Activated CD4-positive, alpha-beta T cell treated with anti-CD3 and anti-CD28 coated beads, Interleukin-2, amount 50 U/mL, for 1 hour (primary cell): ENCODE measurements at regions not wholly inside any gene's neighbourhood (a gene's known extent, or its start where the extent isn't known, plus 50 kb on each side); places are given as distances from the start of the nearest gene placed in this dataset.
"Not testable (repeated sequence)": the region's sequence is repeated elsewhere in the genome, so short reads cannot be mapped to it uniquely, and the experiment has no call there.

ENCODE experiments used
- DNase-seq: peaks from one replicate; pipeline ENCODE4 v3.0.0-alpha.2; 2020

GRCh38 chr17:20683651-20684229, 104.2 kb downstream of the CDRT15L2 start:
- DNase-seq: not testable (repeated sequence)

DNA sequence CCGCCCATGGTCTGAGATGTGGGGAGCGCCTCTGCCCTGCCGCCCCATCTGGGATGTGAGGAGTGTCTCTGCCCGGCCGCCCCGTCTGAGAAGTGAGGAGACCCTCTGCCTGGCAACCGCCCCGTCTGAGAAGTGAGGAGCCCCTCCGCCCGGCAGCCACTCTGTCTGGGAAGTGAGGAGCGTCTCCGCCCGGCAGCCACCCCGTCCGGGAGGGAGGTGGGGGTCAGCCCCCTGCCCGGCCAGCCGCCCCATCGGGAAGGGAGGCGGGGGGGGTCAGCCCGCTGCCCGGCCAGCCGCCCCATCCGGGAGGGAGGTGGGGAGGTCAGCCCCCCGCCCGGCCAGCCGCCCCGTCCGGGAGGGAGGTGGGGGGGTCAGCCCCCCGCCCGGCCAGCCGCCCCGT, 105.5 kb downstream of the CDRT15L2 start:
- not testable (repeated sequence) for DNase-seq

DNA sequence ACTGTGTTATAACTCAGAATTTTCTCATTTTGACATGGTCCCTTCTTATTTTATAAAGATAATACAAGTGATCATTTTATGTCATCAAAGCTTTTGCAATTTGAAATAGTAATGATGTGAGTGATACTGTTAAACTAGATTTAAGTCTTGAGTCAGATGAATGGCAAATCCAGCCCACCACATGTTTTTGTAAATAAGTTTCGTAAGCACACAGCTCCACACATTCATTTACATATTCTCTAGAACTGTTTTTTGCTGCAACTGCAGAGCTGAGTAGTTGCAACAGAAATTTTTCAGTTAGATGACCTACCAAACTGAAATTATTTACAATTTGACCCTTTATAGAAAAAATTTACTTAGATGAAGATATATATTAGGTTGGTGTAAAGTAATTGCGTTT, 108.1 kb downstream of the CDRT15L2 start:
- not testable (repeated sequence) for DNase-seq

GRCh38 chr17:20689170-20689749, 109.7 kb downstream of the CDRT15L2 start:
- not testable (repeated sequence) for DNase-seq

GRCh38 chr17:20692706-20693105, 113.2 kb downstream of the CDRT15L2 start:
- DNase-seq: not testable (repeated sequence)

- DNase-seq: not testable (repeated sequence)
Measured at GRCh38 chr17:20695871-20696270, 116.3 kb downstream of the CDRT15L2 start.

- DNase-seq: not testable (repeated sequence)
Measured at GRCh38 chr17:20698463-20699206, 119.1 kb downstream of the CDRT15L2 start.

DNA sequence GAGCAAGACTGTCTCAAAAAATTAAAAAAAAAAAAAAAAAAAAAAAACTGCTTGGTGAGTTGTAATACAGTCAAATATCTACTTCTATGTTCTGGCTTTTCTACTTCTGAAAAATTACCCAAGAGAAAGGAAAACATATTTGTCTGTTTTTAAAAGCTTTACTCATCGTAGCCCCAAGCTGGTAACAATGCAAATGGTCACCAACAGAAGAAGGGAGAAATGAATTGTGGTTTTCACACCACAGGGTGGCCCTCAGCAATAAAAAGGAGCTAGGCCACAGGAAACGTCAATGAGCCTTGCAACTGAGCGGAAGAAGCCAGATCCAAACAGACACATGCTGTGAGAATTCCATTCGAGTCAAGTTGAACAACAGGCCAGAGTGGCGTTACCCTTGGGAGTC, 121.0 kb downstream of the CDRT15L2 start:
- not testable (repeated sequence) for DNase-seq

DNA sequence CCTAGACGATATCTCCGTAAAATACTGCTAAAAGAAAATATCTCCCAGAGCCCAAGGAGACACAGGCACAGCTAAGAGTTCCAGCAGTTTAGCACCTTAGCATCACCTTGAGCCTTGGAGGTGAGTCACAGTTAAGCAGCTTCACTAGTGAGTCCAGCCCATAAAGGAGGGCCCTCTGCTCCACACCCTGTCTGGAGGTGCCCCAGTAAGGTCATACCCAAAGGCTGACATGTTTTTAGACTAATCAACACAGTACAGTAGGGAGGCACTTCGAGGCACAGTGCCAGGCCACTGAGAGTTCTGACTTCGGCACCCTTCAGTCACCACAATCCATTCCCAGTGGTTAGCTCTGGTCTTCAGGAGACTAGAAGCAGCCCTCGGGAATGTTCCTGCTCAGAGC, 121.8 kb downstream of the CDRT15L2 start:
- DNase-seq: not testable (repeated sequence)

DNA sequence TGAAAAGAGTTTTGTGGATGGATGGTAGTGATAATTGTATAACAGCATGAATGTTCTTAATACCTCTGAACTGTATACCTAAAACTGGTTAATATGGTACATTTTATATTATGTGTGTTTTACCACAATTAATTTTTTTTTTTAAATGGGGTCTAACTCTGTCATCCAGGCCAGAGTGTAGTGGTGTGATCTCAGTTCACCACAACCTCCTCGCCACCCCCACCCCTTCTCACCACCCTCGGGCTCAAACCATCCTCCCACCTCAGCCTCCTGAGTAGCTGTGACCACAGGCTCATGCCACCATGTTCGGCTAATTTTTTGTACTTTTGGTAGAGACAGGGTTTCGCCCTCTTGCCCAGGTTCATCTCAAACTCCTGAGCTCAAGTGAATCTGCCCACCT, 123.2 kb downstream of the CDRT15L2 start:
- DNase-seq: no peak

DNA sequence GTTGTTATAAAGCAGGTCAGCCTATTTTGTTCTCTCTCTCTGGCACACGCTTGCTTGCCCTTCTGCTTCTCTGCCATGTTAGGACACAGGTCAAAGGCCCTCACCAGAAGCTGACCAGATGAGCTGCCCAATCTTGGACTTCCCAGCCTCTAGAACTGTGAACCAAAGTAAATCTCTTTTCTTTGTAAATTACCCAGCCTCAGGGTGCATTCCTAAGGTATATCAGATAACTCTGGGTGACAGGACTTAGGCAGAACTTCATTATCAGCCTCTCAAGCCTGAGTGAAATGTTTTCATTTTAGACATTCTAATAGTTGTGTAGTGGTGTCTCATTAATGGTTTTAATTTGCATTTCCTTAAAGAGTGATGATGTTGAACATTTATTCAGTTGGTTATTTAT, 124.3 kb downstream of the CDRT15L2 start:
- DNase-seq: no peak

DNA sequence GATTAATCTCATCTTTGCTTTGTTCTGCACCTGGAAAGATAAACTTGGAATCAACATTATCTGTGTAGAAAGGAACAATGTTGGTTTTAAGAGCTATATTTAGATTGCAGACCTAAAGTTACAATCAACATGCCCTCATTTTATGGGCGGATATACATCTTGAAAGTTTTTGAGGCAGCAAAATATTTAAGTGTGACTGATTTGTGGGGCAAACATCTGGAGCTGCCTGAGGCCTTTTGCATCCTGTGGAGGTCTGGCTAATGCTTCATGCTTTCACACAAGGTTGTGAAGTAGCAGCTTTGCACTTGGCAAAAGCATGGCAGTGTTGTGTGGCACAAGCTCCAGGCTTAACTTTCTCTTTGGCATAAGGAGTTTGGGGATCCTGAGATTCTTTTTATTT, 125.7 kb downstream of the CDRT15L2 start:
- DNase-seq: not testable (repeated sequence)

GRCh38 chr17:20706751-20707373, 127.3 kb downstream of the CDRT15L2 start:
- no peak for DNase-seq

DNA sequence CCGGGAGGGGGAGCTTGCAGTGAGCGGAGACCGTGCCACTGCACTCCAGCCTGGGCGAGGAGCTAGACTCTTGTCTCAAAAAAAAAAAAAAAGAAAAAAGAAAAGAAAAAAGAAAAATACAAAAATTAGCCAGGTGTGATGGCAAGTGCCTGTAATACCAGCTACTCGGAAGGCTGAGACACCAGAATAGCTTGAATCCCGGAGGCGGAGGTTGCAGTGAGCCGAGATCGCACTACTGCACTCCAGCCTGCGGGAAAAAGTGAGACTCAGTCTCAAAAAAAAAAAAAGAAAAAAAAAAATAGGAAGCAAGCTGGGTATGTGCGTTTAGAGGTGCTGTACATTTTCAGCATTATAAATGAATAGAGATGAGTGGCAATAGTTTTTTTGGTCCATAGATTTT, 129.3 kb downstream of the CDRT15L2 start:
- DNase-seq: not testable (repeated sequence)

DNA sequence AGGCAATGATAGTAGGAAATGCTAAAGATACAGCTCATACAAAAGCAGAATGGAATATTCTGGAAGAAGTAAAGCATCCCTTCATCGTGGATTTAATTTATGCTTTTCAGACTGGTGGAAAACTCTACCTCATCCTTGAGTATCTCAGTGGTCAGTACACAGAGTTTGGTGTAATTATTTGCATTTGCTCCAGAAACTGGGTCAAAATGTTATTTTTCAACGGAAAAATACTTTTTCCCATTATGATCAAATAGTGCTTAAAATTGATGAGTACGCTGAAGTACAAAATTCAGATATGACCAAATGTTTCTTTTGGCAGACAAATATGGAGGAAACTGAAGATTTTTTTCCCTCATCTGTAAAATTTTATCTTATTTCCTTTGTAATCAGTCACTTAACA, 137.0 kb downstream of the CDRT15L2 start:
- DNase-seq: not testable (repeated sequence)

DNA sequence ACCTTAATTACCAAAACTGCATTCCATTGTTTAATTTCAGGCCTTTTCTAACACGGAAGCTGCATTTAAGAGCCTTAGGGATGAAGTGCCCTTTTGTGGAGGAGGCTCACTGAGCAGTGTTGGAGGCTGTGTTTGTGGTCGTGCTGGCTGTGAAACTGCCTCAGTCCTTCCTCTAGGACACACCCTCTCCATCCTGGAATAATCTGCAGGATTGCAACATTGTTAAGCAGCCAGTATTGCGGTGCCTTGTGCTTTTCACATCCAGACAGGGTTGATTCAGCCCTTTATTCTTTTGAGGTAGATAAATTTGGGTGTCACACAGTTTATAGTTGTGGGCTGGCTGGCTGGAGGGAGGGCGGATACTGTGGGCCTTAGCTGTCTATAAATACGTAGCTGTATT, 141.6 kb downstream of the CDRT15L2 start:
- DNase-seq: no peak

DNA sequence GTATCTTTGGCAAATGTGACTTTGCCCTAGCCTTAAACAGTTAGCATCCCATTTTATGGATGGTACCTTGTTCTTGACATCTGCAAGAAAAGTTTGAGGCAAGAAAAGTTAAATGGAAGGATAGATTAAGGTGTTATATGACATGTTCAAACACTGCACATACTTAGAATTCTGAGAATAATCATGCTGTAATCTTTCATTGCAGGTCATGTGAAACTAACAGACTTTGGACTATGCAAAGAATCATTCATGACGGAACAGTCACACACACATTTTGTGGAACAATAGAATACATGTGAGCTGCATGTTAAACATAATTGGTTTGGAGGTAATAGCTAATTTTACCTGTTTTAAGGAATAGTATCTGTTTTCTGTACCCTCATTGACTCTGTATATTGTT, 144.9 kb downstream of the CDRT15L2 start:
- not testable (repeated sequence) for DNase-seq

- not testable (repeated sequence) for DNase-seq
Measured at GRCh38 chr17:20727201-20727600, 147.7 kb downstream of the CDRT15L2 start.

DNA sequence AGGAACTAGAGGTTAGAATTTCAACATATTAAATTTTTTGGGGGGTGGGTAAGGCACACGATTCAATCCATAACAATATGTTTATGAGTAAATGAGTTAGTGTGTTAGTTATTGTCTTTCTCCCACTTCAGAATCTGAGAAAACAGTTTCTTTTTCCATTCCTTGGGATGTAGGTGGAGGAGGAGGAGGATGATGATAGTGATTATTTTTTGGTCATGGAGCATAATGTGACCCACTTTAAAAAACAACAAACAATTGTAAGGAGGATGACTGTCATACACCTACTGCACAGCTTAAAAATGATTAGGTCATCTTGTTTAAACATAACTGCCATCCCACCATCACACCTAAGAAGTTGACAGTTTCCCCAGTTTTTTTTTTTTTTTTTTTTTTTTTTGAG, 148.7 kb downstream of the CDRT15L2 start:
- DNase-seq: no peak

- not testable (repeated sequence) for DNase-seq
Measured at GRCh38 chr17:20731131-20731530, 151.6 kb downstream of the CDRT15L2 start.

DNA sequence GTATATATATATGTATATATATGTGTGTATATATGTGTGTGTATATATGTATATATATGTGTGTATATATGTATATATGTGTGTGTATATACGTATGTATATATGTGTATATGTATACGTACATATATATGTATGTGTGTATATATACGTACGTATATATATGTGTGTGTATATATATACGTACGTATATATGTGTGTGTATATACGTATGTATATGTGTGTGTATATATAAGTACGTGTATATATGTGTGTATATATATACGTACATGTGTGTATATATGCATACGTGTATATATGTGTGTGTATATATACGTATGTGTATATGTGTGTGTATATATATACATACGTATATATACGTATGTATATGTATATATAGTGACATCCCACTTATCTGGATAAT, 154.4 kb downstream of the CDRT15L2 start:
- DNase-seq: no peak

DNA sequence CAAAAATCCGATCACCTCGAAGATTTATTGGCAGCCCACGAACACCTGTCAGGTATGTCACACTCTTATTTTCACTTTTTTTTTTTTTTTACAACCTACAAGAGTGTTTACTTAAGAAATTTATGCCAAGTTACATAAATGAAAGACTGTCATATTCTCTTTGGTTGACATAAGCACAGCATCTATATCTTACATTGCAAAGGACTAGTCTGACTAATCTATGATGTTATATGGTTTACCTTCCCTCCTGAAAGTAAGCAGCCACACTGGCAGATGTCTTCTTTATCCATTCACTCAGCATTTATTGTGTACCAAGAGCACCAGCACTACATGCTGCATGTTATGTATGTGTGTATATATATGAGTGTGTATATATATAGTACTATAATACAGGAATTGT, 156.3 kb downstream of the CDRT15L2 start:
- DNase-seq: no peak

GRCh38 chr17:20737636-20738035, 158.1 kb downstream of the CDRT15L2 start:
- not testable (repeated sequence) for DNase-seq

GRCh38 chr17:20771104-20771503, 191.6 kb downstream of the CDRT15L2 start:
- DNase-seq: no peak
